ENCODE measurements at regions not wholly inside any gene's neighbourhood (a gene's known extent, or its start where the extent isn't known, plus 50 kb on each side); places are given as distances from the start of the nearest gene placed in this dataset.

- H3K4me1 ChIP-seq (ENCODE audit: control insufficient read depth in 1 of 2, insufficient read depth in 1 of 2, low read depth in 1 of 2, low read length in 1 of 2) = no peaks in the 10 kb centered on the region
- no peaks in the 10 kb centered on the region for H3K9me3 ChIP-seq
- no peaks in the 10 kb centered on the region for H3K27me3 ChIP-seq
- no peaks in the 10 kb centered on the region for H3K36me3 ChIP-seq
- H3K4me3 ChIP-seq (ENCODE audit: low read depth in 1 of 2, low read length in 1 of 2) = no peak overlapping the region
- H3K27ac ChIP-seq = no peak overlapping the region
- no peak for TF ChIP-seq CTCF (IDR thresholded peaks at IDR 0.05)
Measured at GRCh38 chr4:178633263-178633662, 1191.0 kb upstream of the AGA start.

- no peaks in the 10 kb centered on the region for H3K36me3 ChIP-seq
- no peak overlapping the region for H3K27ac ChIP-seq
- H3K4me3 ChIP-seq (ENCODE audit: low read depth in 1 of 2, low read length in 1 of 2) = no peak overlapping the region
- no peak for TF ChIP-seq CTCF (IDR thresholded peaks at IDR 0.05)
- no peaks in the 10 kb centered on the region for H3K9me3 ChIP-seq
- H3K4me1 ChIP-seq (ENCODE audit: control insufficient read depth in 1 of 2, insufficient read depth in 1 of 2, low read depth in 1 of 2, low read length in 1 of 2) = no peaks in the 10 kb centered on the region
- no peaks in the 10 kb centered on the region for H3K27me3 ChIP-seq
Measured at GRCh38 chr4:178664621-178665020, 1222.4 kb upstream of the AGA start.

- Histone ChIP-seq H3K4me1 (ENCODE audit: control insufficient read depth in 1 of 2, insufficient read depth in 1 of 2, low read depth in 1 of 2, low read length in 1 of 2) (no peaks in the 10 kb centered on the region), H3K27ac (no peak overlapping the region), H3K4me3 (ENCODE audit: low read depth in 1 of 2, low read length in 1 of 2) (no peak overlapping the region), H3K9me3 (no peaks in the 10 kb centered on the region), H3K27me3 (no peaks in the 10 kb centered on the region), H3K36me3 (no peaks in the 10 kb centered on the region)
- no peak for TF ChIP-seq CTCF (IDR thresholded peaks at IDR 0.05)
Measured at GRCh38 chr4:178665916-178666315, 1223.7 kb upstream of the AGA start.

- no peak overlapping the region for H3K27ac ChIP-seq
- no peak overlapping the region for H3K4me3 ChIP-seq (ENCODE audit: low read depth in 1 of 2, low read length in 1 of 2)
- H3K9me3 ChIP-seq = no peaks in the 10 kb centered on the region
- no peaks in the 10 kb centered on the region for H3K4me1 ChIP-seq (ENCODE audit: control insufficient read depth in 1 of 2, insufficient read depth in 1 of 2, low read depth in 1 of 2, low read length in 1 of 2)
- no peaks in the 10 kb centered on the region for H3K36me3 ChIP-seq
- no peak for TF ChIP-seq CTCF (IDR thresholded peaks at IDR 0.05)
- no peaks in the 10 kb centered on the region for H3K27me3 ChIP-seq
Measured at GRCh38 chr4:178671766-178672165, 1229.5 kb upstream of the AGA start.

GRCh38 chr4:178672512-178672911 is 1230.3 kb upstream of the AGA start:
- Histone ChIP-seq H3K36me3 (no peaks in the 10 kb centered on the region), H3K4me1 (ENCODE audit: control insufficient read depth in 1 of 2, insufficient read depth in 1 of 2, low read depth in 1 of 2, low read length in 1 of 2) (no peaks in the 10 kb centered on the region)

More at GRCh38 chr4:178672512-178672911, 1230.3 kb upstream of the AGA start:
- no peaks in the 10 kb centered on the region for H3K27me3 ChIP-seq
- H3K9me3 ChIP-seq = no peaks in the 10 kb centered on the region
- H3K4me3 ChIP-seq (ENCODE audit: low read depth in 1 of 2, low read length in 1 of 2) = no peak overlapping the region
- TF ChIP-seq CTCF (IDR thresholded peaks at IDR 0.05) = no peak
- H3K27ac ChIP-seq = no peak overlapping the region
